Right atrium auricular region (tissue), 2 donors: ENCODE measurements at regions not wholly inside any gene's neighbourhood (a gene's known extent, or its start where the extent isn't known, plus 50 kb on each side); places are given as distances from the start of the nearest gene placed in this dataset.
"Not testable (repeated sequence)": the region's sequence is repeated elsewhere in the genome, so short reads cannot be mapped to it uniquely, and the experiment has no call there.

Source experiments
- DNase-seq: peaks from one replicate; pipeline ENCODE4 v3.0.0-alpha.2; 2019; ENCODE audit warnings: low spot score
- H3K27ac ChIP-seq, 2 donors: fragments of 200-600 bp; sonication (generic); 1 replicate in 1 of 2; 2 replicates in 1 of 2; pipeline ENCODE4 v1.5.1; 2016 to 2019
- H3K27me3 ChIP-seq, 2 donors: fragments of 200-600 bp; sonication (generic); one replicate each; pipeline versions ENCODE4 v1.5.1 to v1.6.0; 2017 to 2019
- H3K36me3 ChIP-seq: fragments of 200-600 bp; sonication (generic); one replicate; pipeline ENCODE4 v1.5.1; 2016
- H3K4me1 ChIP-seq, 2 donors: fragments of 200-600 bp; sonication (generic); one replicate each; pipeline versions ENCODE4 v1.5.1 to v1.6.0; 2017 to 2019
- H3K4me3 ChIP-seq, 2 donors: fragments of 200-600 bp; sonication (generic); 1 replicate in 1 of 2; 2 replicates in 1 of 2; pipeline ENCODE4 v1.5.1; 2017 to 2019; ENCODE audit warnings: mild to moderate bottlenecking in 1 of 2, moderate library complexity in 1 of 2
- H3K9me3 ChIP-seq, 2 donors: fragments of 200-600 bp; sonication (generic); one replicate each; pipeline ENCODE4 v1.5.1; 2019
- CTCF ChIP-seq, 2 donors: fragments of 200-600 bp; sonication (generic); IDR thresholded peaks; one replicate each; pipeline ENCODE4 v1.5.1; 2019; ENCODE audit warnings: antibody characterized with exemption in 2 of 2

GRCh38 chr4:138438608-138439007 is 196.5 kb upstream of the SLC7A11 start:
- Histone ChIP-seq H3K36me3 (no peaks in the 10 kb centered on the region), H3K27me3 (no peaks in the 10 kb centered on the region), H3K4me3 (no peak overlapping the region), H3K9me3 (peaks cover 0 to 6% of the 10 kb centered on the region in 2 donors), H3K4me1 (no peaks in the 10 kb centered on the region), H3K27ac (no peak overlapping the region)
- DNase-seq = no peak
- TF ChIP-seq CTCF (IDR thresholded peaks at IDR 0.05) = no peak

- Histone ChIP-seq H3K4me1 (no peaks in the 10 kb centered on the region), H3K27ac (no peak overlapping the region), H3K9me3 (peaks cover 0 to 12% of the 10 kb centered on the region in 2 donors), H3K27me3 (no peaks in the 10 kb centered on the region), H3K36me3 (no peaks in the 10 kb centered on the region), H3K4me3 (no peak overlapping the region)
- no peak for DNase-seq
- TF ChIP-seq CTCF (IDR thresholded peaks at IDR 0.05) = no peak
Observed at GRCh38 chr4:138437263-138437851, 195.2 kb upstream of the SLC7A11 start.

- H3K9me3 ChIP-seq = peaks cover 0 to 12% of the 10 kb centered on the region in 2 donors
- DNase-seq, H3K4me3 ChIP-seq, H3K36me3 ChIP-seq, H3K27me3 ChIP-seq, H3K4me1 ChIP-seq, H3K27ac ChIP-seq: not testable (repeated sequence)
Observed at GRCh38 chr4:138435733-138436132, 193.6 kb upstream of the SLC7A11 start.

- H3K9me3 ChIP-seq = peaks cover 0 to 12% of the 10 kb centered on the region in 2 donors
- not testable (repeated sequence) for H3K4me3 ChIP-seq, DNase-seq
Observed at GRCh38 chr4:138435046-138435445, 192.9 kb upstream of the SLC7A11 start.

GRCh38 chr4:138428611-138429010 is 186.5 kb upstream of the SLC7A11 start:
- DNase-seq = no peak
- TF ChIP-seq CTCF (IDR thresholded peaks at IDR 0.05) = no peak
- H3K9me3 ChIP-seq = peaks cover 0 to 6% of the 10 kb centered on the region in 2 donors

More at GRCh38 chr4:138435046-138435445, 192.9 kb upstream of the SLC7A11 start:
- H3K36me3 ChIP-seq, H3K4me1 ChIP-seq, H3K27ac ChIP-seq, H3K27me3 ChIP-seq: not testable (repeated sequence)

GRCh38 chr4:138426786-138427185 is 184.6 kb upstream of the SLC7A11 start:
- DNase-seq = no peak
- Histone ChIP-seq H3K4me3 (no peak overlapping the region), H3K36me3 (no peaks in the 10 kb centered on the region), H3K27ac (no peak overlapping the region), H3K27me3 (no peaks in the 10 kb centered on the region), H3K9me3 (no peaks in the 10 kb centered on the region), H3K4me1 (no peaks in the 10 kb centered on the region)
- no peak for TF ChIP-seq CTCF (IDR thresholded peaks at IDR 0.05)

More at GRCh38 chr4:138428611-138429010, 186.5 kb upstream of the SLC7A11 start:
- Histone ChIP-seq H3K27ac (no peak overlapping the region), H3K4me1 (no peaks in the 10 kb centered on the region), H3K27me3 (no peaks in the 10 kb centered on the region), H3K4me3 (no peak overlapping the region), H3K36me3 (no peaks in the 10 kb centered on the region)

GRCh38 chr4:138420471-138420870 is 178.3 kb upstream of the SLC7A11 start:
- Histone ChIP-seq H3K9me3 (no peaks in the 10 kb centered on the region), H3K27ac (no peak overlapping the region), H3K4me1 (no peaks in the 10 kb centered on the region), H3K4me3 (no peak overlapping the region), H3K27me3 (no peaks in the 10 kb centered on the region), H3K36me3 (no peaks in the 10 kb centered on the region)
- no peak for DNase-seq
- no peak for TF ChIP-seq CTCF (IDR thresholded peaks at IDR 0.05)
